H9 (cell line): ENCODE measurements at regions not wholly inside any gene's neighbourhood (a gene's known extent, or its start where the extent isn't known, plus 50 kb on each side); places are given as distances from the start of the nearest gene placed in this dataset.

Experiments
- DNase-seq: peaks from one replicate; pipeline ENCODE4 v3.0.0-alpha.2; 2017
- H2AFZ ChIP-seq: one replicate; pipeline ENCODE4 v1.6.1; 2013; ENCODE audit warnings: mild to moderate bottlenecking, low read length, control low read depth, moderate library complexity
- H2AK5ac ChIP-seq: 2 replicates; pipeline ENCODE4 v1.6.1; 2013; ENCODE audit warnings: low read length, control low read depth, mixed read lengths; ENCODE audit not compliant: insufficient read length
- H2BK120ac ChIP-seq: one replicate; pipeline ENCODE4 v1.6.1; 2013; ENCODE audit warnings: low read depth, mild to moderate bottlenecking, low read length, control low read depth, inconsistent platforms; ENCODE audit not compliant: poor library complexity, severe bottlenecking
- H2BK12ac ChIP-seq: 2 replicates; pipeline ENCODE4 v1.6.1; 2013; ENCODE audit warnings: low read length, control low read depth, mixed read lengths, low read depth; ENCODE audit not compliant: insufficient read length
- H2BK15ac ChIP-seq: 2 replicates; pipeline ENCODE4 v1.6.1; 2013; ENCODE audit warnings: low read depth, low read length, control low read depth
- H2BK20ac ChIP-seq: one replicate; pipeline ENCODE4 v1.6.1; 2013; ENCODE audit warnings: low read depth, mild to moderate bottlenecking, low read length, control low read depth, inconsistent platforms; ENCODE audit not compliant: poor library complexity, severe bottlenecking
- H2BK5ac ChIP-seq: 2 replicates; pipeline ENCODE4 v1.6.1; 2013; ENCODE audit warnings: low read length, control low read depth, mixed read lengths; ENCODE audit not compliant: insufficient read length
- H3K14ac ChIP-seq: 2 replicates; pipeline ENCODE4 v1.6.1; 2013; ENCODE audit warnings: low read length, control low read depth; ENCODE audit not compliant: insufficient read depth
- H3K18ac ChIP-seq: 2 replicates; pipeline ENCODE4 v1.6.1; 2013; ENCODE audit warnings: low read depth, mild to moderate bottlenecking, mixed read lengths, low read length, control low read depth; ENCODE audit not compliant: insufficient read length
- H3K23ac ChIP-seq: 2 replicates; pipeline ENCODE4 v1.6.1; 2013; ENCODE audit warnings: low read length, control low read depth, mixed read lengths, low read depth; ENCODE audit not compliant: insufficient read length
- H3K23me2 ChIP-seq: 2 replicates; pipeline ENCODE4 v1.6.1; 2013; ENCODE audit warnings: low read depth, mild to moderate bottlenecking, mixed read lengths, low read length, control low read depth; ENCODE audit not compliant: insufficient read length, poor library complexity, severe bottlenecking
- H3K27ac ChIP-seq: 2 replicates; pipeline ENCODE4 v1.5.1; 2013; ENCODE audit warnings: low read length, control low read depth, mixed read lengths, low read depth; ENCODE audit not compliant: insufficient read length
- H3K27me3 ChIP-seq: 2 replicates; pipeline ENCODE4 v1.6.1; 2013; ENCODE audit warnings: low read length, control low read depth, inconsistent platforms; ENCODE audit not compliant: insufficient read depth
- H3K4ac ChIP-seq: 2 replicates; pipeline ENCODE4 v1.6.1; 2013; ENCODE audit warnings: low read depth, mild to moderate bottlenecking, control low read depth, inconsistent platforms, low read length, moderate library complexity
- H3K4me1 ChIP-seq: 2 replicates; pipeline ENCODE4 v1.6.1; 2013; ENCODE audit warnings: low read length, control low read depth, inconsistent platforms; ENCODE audit not compliant: insufficient read depth
- H3K4me2 ChIP-seq: 2 replicates; pipeline ENCODE4 v1.6.1; 2013; ENCODE audit warnings: low read length, control low read depth, mixed read lengths; ENCODE audit not compliant: insufficient read length, insufficient read depth
- H3K56ac ChIP-seq: 2 replicates; pipeline ENCODE4 v1.6.1; 2013; ENCODE audit warnings: low read depth, mild to moderate bottlenecking, mixed read lengths, low read length, control low read depth; ENCODE audit not compliant: insufficient read length
- H3K79me1 ChIP-seq: 2 replicates; pipeline ENCODE4 v1.6.1; 2013; ENCODE audit warnings: low read depth, mild to moderate bottlenecking, moderate library complexity, low read length, control low read depth, inconsistent platforms; ENCODE audit not compliant: insufficient read depth, poor library complexity, severe bottlenecking
- H3K79me2 ChIP-seq: 2 replicates; pipeline ENCODE4 v1.6.1; 2013; ENCODE audit warnings: low read length, control low read depth, inconsistent platforms; ENCODE audit not compliant: insufficient read depth
- H3K9ac ChIP-seq: 2 replicates; pipeline ENCODE4 v1.6.1; 2013; ENCODE audit warnings: low read length, control low read depth, mixed read lengths; ENCODE audit not compliant: insufficient read length; ENCODE audit errors: extremely low read depth
- H3K9me3 ChIP-seq: one replicate; pipeline ENCODE4 v1.6.1; 2013; ENCODE audit warnings: low read depth, low read length, inconsistent platforms; ENCODE audit not compliant: control insufficient read depth
- H3T11ph ChIP-seq: one replicate; pipeline ENCODE4 v1.6.1; 2013; ENCODE audit warnings: mild to moderate bottlenecking, low read length, control low read depth, inconsistent platforms
- H4K20me1 ChIP-seq: one replicate; pipeline ENCODE4 v1.6.1; 2013; ENCODE audit not compliant: control insufficient read depth, insufficient read length, insufficient read depth
- H4K5ac ChIP-seq: 2 replicates; pipeline ENCODE4 v1.6.1; 2013; ENCODE audit warnings: low read depth, mild to moderate bottlenecking, mixed read lengths, low read length, control low read depth; ENCODE audit not compliant: insufficient read length
- H4K8ac ChIP-seq: replicated peaks from 2 replicates; pipeline ENCODE4 v1.6.1; 2013; ENCODE audit warnings: low read length, control low read depth, mixed read lengths, low read depth; ENCODE audit not compliant: insufficient read length
- H4K91ac ChIP-seq: 2 replicates; pipeline ENCODE4 v1.6.1; 2013; ENCODE audit warnings: low read depth, mild to moderate bottlenecking, moderate library complexity, mixed read lengths, low read length, control low read depth; ENCODE audit not compliant: insufficient read length
- H3K27ac Mint-ChIP-seq, 3 experiments: 2 replicates in 2 of 3; 3 replicates in 1 of 3; pipeline ENCODE4 v1.8.0; 2020 to 2021; ENCODE audit warnings: mixed read lengths in 3 of 3, mild to moderate bottlenecking in 1 of 3, moderate library complexity in 1 of 3
- H3K27me3 Mint-ChIP-seq: 2 replicates; pipeline ENCODE4 v1.8.0; 2021; ENCODE audit warnings: low read depth, mild to moderate bottlenecking, moderate library complexity, mixed read lengths
- H3K36me3 Mint-ChIP-seq, 3 experiments: 2 replicates in 2 of 3; 3 replicates in 1 of 3; pipeline ENCODE4 v1.8.0; 2020 to 2021; ENCODE audit warnings: low read depth in 3 of 3, mixed read lengths in 3 of 3; ENCODE audit not compliant: insufficient read depth in 1 of 3
- H3K4me1 Mint-ChIP-seq, 2 experiments: 2 replicates each; pipeline ENCODE4 v1.8.0; 2020; ENCODE audit warnings: mixed read lengths in 2 of 2
- H3K4me3 Mint-ChIP-seq, 2 experiments: 2 replicates in 1 of 2; 3 replicates in 1 of 2; pipeline ENCODE4 v1.8.0; 2020 to 2021; ENCODE audit warnings: mild to moderate bottlenecking in 2 of 2, mixed read lengths in 2 of 2, moderate library complexity in 1 of 2
- H3K9me3 Mint-ChIP-seq, 2 experiments: 2 replicates in 1 of 2; 3 replicates in 1 of 2; pipeline ENCODE4 v1.8.0; 2020; ENCODE audit warnings: mild to moderate bottlenecking in 2 of 2, mixed read lengths in 2 of 2, moderate library complexity in 1 of 2
- WGBS: extraction: QIAGEN DNeasy Blood & Tissue Kit; methylation state at CpG from one replicate; pipeline ENCODE4 v1.1.7; 2013; ENCODE audit warnings: missing lambda C conversion rate, low lambda C conversion rate, mixed read lengths; ENCODE audit not compliant: insufficient read length; ENCODE audit errors: extremely low coverage; 5-methylcytosine and 5-hydroxymethylcytosine counted together
- TF ChIP-seq, protein P1 (sequence below): fragments of 200-600 bp; sonication (generic); conservative IDR thresholded peaks from 3 replicates; pipeline ENCODE4 v1.8.0; 2021; ENCODE audit warnings: antibody characterized with exemption, mild to moderate bottlenecking

DNA sequence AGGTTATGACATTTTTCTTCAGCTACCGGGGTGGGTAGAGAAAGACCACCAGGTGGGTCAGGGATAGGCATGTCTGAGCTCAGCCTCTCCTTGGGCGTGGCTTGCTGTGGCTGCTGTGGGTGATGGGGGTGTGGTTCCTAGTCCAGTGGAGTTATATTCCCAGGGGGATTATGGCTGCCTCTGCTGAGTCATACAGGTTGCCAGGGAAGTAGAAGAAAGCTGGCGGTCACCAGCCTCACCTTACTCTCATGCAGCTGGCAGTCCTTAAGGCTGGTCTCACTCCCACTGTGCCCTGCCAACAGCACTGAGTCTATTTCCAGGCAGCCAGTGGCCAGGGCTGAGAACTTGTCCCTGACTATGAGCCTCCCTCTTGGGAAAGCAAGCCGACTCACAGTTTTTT, 130.0 kb downstream of the SCP2D1 start:
- Histone ChIP-seq H2BK15ac (no peak overlapping the region), H3K27ac (no peak overlapping the region), H2BK120ac (no peak overlapping the region), H2BK5ac (no peak overlapping the region), H2BK12ac (no peak overlapping the region), H4K91ac (no peak overlapping the region), H2BK20ac (no peak overlapping the region), H3K4me1 (no peaks in the 10 kb centered on the region), H3K23me2 (no peaks in the 10 kb centered on the region), H2AFZ (no peak overlapping the region), H3T11ph (no peak overlapping the region), H3K14ac (no peak overlapping the region), H4K20me1 (no peaks in the 10 kb centered on the region), H3K4ac (no peak overlapping the region; the same call in 1 of the 2 replicates), H3K79me2 (no peaks in the 10 kb centered on the region), H3K56ac (no peak overlapping the region), H3K79me1 (no peaks in the 10 kb centered on the region), H3K23ac (no peak overlapping the region), H3K18ac (no peak overlapping the region), H4K8ac (no peak overlapping the region), H3K9ac (no peak overlapping the region), H3K27me3 (no peaks in the 10 kb centered on the region), H4K5ac (no peak overlapping the region), H3K9me3 (no peaks in the 10 kb centered on the region), H3K4me2 (no peak overlapping the region), H2AK5ac (no peak overlapping the region)
- peaks cover 0 to 6% (median 4%) of the 10 kb centered on the region in 3 experiments; a peak in 3 of 7 replicates for H3K36me3 Mint-ChIP-seq
- H3K27me3 Mint-ChIP-seq, result peaks cover 3% of the 10 kb centered on the region
- no peak for DNase-seq
- no peak overlapping the region; a peak in 1 of 7 replicates for H3K27ac Mint-ChIP-seq
- H3K9me3 Mint-ChIP-seq, result peaks cover 5 to 12% of the 10 kb centered on the region in 2 experiments; a peak in 4 of 5 replicates
- TF ChIP-seq, protein P1, sequence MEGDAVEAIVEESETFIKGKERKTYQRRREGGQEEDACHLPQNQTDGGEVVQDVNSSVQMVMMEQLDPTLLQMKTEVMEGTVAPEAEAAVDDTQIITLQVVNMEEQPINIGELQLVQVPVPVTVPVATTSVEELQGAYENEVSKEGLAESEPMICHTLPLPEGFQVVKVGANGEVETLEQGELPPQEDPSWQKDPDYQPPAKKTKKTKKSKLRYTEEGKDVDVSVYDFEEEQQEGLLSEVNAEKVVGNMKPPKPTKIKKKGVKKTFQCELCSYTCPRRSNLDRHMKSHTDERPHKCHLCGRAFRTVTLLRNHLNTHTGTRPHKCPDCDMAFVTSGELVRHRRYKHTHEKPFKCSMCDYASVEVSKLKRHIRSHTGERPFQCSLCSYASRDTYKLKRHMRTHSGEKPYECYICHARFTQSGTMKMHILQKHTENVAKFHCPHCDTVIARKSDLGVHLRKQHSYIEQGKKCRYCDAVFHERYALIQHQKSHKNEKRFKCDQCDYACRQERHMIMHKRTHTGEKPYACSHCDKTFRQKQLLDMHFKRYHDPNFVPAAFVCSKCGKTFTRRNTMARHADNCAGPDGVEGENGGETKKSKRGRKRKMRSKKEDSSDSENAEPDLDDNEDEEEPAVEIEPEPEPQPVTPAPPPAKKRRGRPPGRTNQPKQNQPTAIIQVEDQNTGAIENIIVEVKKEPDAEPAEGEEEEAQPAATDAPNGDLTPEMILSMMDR, result no peak
- WGBS, result no CpG with 5 or more reads among the region's 4 CpGs
- H3K4me3 Mint-ChIP-seq, result no peak overlapping the region
- no peaks in the 10 kb centered on the region for H3K4me1 Mint-ChIP-seq
